C4-2B (cell line): ENCODE measurements at regions not wholly inside any gene's neighbourhood (a gene's known extent, or its start where the extent isn't known, plus 50 kb on each side); places are given as distances from the start of the nearest gene placed in this dataset.

Experiments used
- CTCF ChIP-seq: fragments of 450-650 bp; conservative IDR thresholded peaks from 2 replicates; pipeline ENCODE4 v1.5.1; 2017; ENCODE audit warnings: mild to moderate bottlenecking
- ZFX ChIP-seq: fragments of 450-650 bp; IDR thresholded peaks from 2 replicates; pipeline ENCODE4 v1.6.1; 2017

GRCh38 chr2:189382668-189383067, 58.6 kb upstream of the WDR75 start:
- TF ChIP-seq CTCF: no peak
- no peak for TF ChIP-seq ZFX
